ENCODE measurements at regions not wholly inside any gene's neighbourhood (a gene's known extent, or its start where the extent isn't known, plus 50 kb on each side); places are given as distances from the start of the nearest gene placed in this dataset.

GRCh38 chr4:1589098-1589497 is 95.0 kb downstream of the FAM53A start:
- Histone ChIP-seq H3K36me3 (ENCODE audit: low read depth, missing control alignments) (no peaks in the 10 kb centered on the region), H3K4me3 (no peak overlapping the region), H3K4me1 (no peaks in the 10 kb centered on the region), H3K27ac (no peak overlapping the region), H3K27me3 (no peaks in the 10 kb centered on the region), H3K9me3 (no peaks in the 10 kb centered on the region)
- WGBS, 2 donors = 76 to 86% methylated on average over 1 of the region's 1 CpG
- TF ChIP-seq CTCF (IDR thresholded peaks at IDR 0.05) (no peak), POLR2A (IDR thresholded peaks at IDR 0.05) (no peak)
- intact Hi-C loops (cut with DNase I; ENCODE audit: low total_unique reads) = no loop called here
- DNase-seq = no peak

- Histone ChIP-seq H3K27me3 (no peaks in the 10 kb centered on the region), H3K9me3 (no peaks in the 10 kb centered on the region), H3K4me1 (no peaks in the 10 kb centered on the region), H3K36me3 (ENCODE audit: low read depth, missing control alignments) (no peaks in the 10 kb centered on the region), H3K4me3 (no peak overlapping the region), H3K27ac (no peak overlapping the region)
- TF ChIP-seq POLR2A (IDR thresholded peaks at IDR 0.05) (no peak), CTCF (IDR thresholded peaks at IDR 0.05) (no peak)
- intact Hi-C loops (cut with DNase I; ENCODE audit: low total_unique reads) = no loop called here
- no peak for DNase-seq
- 89 to 91% methylated on average over 5 of the region's 5 CpGs for WGBS, 2 donors
Measured at GRCh38 chr4:1588306-1588705, 95.8 kb downstream of the FAM53A start.

- no peak overlapping the region for H3K4me3 ChIP-seq
- no peak for DNase-seq
Measured at GRCh38 chr4:1584498-1584897, 99.6 kb downstream of the FAM53A start.

GRCh38 chr4:1583859-1584258 is 100.3 kb downstream of the FAM53A start:
- Histone ChIP-seq H3K27me3 (no peaks in the 10 kb centered on the region), H3K27ac (no peak overlapping the region), H3K4me1 (no peaks in the 10 kb centered on the region), H3K4me3 (no peak overlapping the region), H3K9me3 (no peaks in the 10 kb centered on the region), H3K36me3 (ENCODE audit: low read depth, missing control alignments) (no peaks in the 10 kb centered on the region)
- intact Hi-C loops (cut with DNase I; ENCODE audit: low total_unique reads) = no loop called here
- 85 to 91% methylated on average over 5 of the region's 5 CpGs for WGBS, 2 donors
- DNase-seq = no peak
- TF ChIP-seq POLR2A (IDR thresholded peaks at IDR 0.05) (no peak), CTCF (IDR thresholded peaks at IDR 0.05) (no peak)

More at GRCh38 chr4:1584498-1584897, 99.6 kb downstream of the FAM53A start:
- intact Hi-C loops (cut with DNase I; ENCODE audit: low total_unique reads) = no loop called here
- no peak overlapping the region for H3K27ac ChIP-seq
- no peaks in the 10 kb centered on the region for H3K36me3 ChIP-seq (ENCODE audit: low read depth, missing control alignments)
- H3K27me3 ChIP-seq = no peaks in the 10 kb centered on the region
- H3K9me3 ChIP-seq = no peaks in the 10 kb centered on the region
- no peaks in the 10 kb centered on the region for H3K4me1 ChIP-seq
- 60 to 77% methylated on average over 1 to 3 of the region's 3 CpGs for WGBS, 2 donors
- TF ChIP-seq POLR2A (IDR thresholded peaks at IDR 0.05) (no peak), CTCF (IDR thresholded peaks at IDR 0.05) (no peak)

GRCh38 chr4:1583051-1583785 is 100.9 kb downstream of the FAM53A start:
- Histone ChIP-seq H3K27ac (no peak overlapping the region), H3K4me1 (no peaks in the 10 kb centered on the region), H3K27me3 (no peaks in the 10 kb centered on the region), H3K36me3 (ENCODE audit: low read depth, missing control alignments) (no peaks in the 10 kb centered on the region), H3K9me3 (no peaks in the 10 kb centered on the region), H3K4me3 (no peak overlapping the region)
- no peak for DNase-seq
- 86 to 89% methylated on average over 15 of the region's 15 CpGs for WGBS, 2 donors
- no peak for TF ChIP-seq CTCF (IDR thresholded peaks at IDR 0.05)
- TF ChIP-seq POLR2A (IDR thresholded peaks at IDR 0.05) = no peak
- intact Hi-C loops (cut with DNase I; ENCODE audit: low total_unique reads) = no loop called here

All from testis (tissue), 2 donors.